ENCODE measurements at regions not wholly inside any gene's neighbourhood (a gene's known extent, or its start where the extent isn't known, plus 50 kb on each side); places are given as distances from the start of the nearest gene placed in this dataset.

DNA sequence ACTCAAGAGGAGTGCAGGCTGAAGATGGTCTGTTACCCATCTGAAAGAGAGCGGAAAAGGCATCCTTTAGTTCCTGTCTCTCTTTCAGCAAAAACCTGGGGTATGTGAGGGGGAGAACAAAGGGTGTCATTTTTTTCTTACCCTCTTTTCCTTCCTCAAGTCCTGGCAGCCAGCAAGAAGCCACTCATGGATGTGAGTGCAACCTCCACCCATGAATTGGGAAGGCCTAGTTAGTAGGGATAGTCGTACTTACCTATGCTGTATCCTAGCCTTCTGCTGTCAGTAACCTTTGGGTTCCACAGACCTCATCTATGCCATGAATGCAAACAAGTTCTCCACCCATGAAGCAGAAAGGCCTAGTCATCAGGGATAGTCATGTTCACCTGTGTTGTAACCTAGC lies 472.8 kb downstream of the ZIC1 start:
- in situ Hi-C loops (cut with HindIII; ENCODE audit: low pct_ligation_motif_present, low pct_unique_long_range_greater_than_20kb, low sequenced_read_pairs): no loop called here
- DNase-seq: no peak

DNA sequence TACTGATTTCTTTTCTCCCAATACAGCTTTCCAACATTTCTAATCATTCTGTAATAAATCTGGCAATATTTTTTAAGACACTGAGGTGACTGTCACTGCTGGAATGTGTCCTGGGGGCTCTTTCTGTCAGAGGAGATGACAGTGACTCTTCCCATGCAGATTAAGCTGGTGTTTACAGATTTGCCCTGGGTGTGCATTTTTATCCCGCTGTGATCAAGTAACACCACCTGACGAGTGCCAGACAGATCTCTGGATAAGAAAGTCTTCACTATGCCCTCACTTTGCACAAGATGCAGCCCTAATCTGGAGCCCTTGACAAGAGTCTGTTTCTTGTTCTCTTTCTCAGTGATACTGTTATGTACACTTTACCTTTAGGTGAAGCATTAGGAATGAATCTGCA lies 477.7 kb downstream of the ZIC1 start:
- in situ Hi-C loops (cut with HindIII; ENCODE audit: low pct_ligation_motif_present, low pct_unique_long_range_greater_than_20kb, low sequenced_read_pairs): no loop called here
- DNase-seq: no peak

DNA sequence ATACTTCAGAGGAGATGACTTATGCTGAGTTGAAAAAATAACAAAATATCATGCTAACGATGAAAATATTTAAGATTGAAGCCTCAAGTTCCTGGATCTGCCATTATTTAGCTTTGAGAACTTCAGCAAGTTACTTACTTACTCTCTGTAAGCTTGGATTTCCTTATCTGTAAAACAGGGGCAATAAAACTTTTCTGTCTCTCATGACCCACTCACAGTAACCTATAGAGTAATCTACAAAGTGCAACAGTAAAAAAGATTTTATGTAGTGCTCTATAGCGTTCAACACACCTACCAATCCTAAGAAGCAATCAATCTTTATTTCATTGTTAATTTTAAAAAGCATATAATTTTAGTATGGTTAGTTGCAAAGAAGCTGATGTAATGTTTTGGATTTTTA lies 478.6 kb downstream of the ZIC1 start:
- DNase-seq: no peak
- in situ Hi-C loops (cut with HindIII; ENCODE audit: low pct_ligation_motif_present, low pct_unique_long_range_greater_than_20kb, low sequenced_read_pairs): no loop called here

DNA sequence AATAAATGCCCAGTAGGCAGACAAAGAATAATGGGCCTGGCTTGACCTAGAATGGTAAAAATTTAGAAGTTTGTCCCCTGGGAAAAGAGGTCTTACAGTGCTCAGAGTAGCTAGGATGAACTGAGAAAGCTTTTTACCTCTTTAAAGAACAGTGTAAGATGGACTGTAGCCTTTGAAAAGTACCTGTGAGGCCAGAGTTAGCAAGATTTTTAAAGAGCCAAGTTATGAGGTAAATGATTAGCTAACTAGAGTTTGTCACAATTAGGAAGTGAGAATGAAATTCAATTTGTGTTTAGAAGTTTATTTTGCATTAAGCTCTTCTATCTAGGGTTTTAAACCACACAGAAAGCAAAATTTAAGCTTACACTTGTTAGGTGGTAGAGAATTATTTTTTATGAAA lies 480.9 kb downstream of the ZIC1 start:
- in situ Hi-C loops (cut with HindIII; ENCODE audit: low pct_ligation_motif_present, low pct_unique_long_range_greater_than_20kb, low sequenced_read_pairs): no loop called here
- no peak for DNase-seq

DNA sequence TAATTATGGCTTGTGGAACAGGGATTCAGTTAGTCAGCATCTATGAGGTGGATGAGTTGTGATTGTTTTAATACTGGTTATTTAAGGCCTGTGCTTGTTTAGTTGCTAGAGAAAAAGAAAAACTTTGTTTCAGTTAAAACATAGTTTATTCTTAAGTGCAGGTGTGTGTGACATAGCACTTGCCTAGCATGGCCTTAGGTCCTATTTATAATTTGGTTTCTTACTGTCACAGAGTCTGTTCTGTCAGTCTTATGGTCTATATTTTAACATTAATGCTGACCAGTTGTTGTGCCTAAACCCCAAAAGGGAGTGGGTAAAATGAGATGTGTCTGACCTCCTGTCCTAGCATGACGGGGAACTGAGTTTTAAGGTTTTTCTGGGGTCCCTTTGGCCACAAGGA lies 486.3 kb downstream of the ZIC1 start:
- DNase-seq: no peak
- in situ Hi-C loops (cut with HindIII; ENCODE audit: low pct_ligation_motif_present, low pct_unique_long_range_greater_than_20kb, low sequenced_read_pairs): no loop called here

DNA sequence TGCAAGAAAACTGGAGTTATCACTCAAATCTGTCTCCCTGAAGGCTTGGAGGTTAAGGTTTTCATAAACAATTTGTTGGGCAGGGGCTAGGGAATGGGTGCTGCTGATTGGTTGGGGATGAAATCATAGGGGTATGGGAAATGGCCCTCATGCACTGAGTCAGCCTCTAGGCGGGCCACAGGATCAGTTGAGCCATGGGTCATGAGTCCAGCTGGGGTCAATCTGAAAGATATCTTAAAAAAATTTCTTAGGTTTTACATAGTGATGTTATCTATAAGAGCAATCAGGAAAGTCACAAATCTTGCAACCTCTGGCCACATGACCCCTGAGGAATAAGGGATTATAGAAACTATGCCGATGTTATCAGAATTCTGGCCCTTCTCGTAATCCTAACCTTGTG lies 491.7 kb downstream of the ZIC1 start:
- in situ Hi-C loops (cut with HindIII; ENCODE audit: low pct_ligation_motif_present, low pct_unique_long_range_greater_than_20kb, low sequenced_read_pairs): no loop called here
- DNase-seq: no peak

DNA sequence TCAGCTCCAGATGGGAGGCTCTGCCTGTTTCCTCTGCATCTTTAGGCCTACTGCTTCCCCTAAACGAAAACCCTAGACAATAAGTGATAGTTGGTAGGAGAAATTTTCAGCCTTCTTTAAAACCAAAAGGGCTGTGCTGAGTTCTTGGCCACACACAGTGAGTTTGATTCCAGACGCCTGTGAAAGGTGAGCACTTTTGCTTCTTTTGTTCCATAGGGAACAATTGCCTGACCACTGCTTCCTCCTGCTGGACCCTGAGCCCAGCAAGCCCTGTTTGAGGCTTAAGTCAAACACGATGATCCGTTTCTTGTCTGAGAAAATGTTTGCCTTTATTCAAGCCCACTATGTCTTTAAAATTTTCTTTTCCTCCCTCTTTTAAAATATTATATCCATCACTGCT lies 493.9 kb downstream of the ZIC1 start:
- in situ Hi-C loops (cut with HindIII; ENCODE audit: low pct_ligation_motif_present, low pct_unique_long_range_greater_than_20kb, low sequenced_read_pairs): no loop called here
- DNase-seq: no peak

DNA sequence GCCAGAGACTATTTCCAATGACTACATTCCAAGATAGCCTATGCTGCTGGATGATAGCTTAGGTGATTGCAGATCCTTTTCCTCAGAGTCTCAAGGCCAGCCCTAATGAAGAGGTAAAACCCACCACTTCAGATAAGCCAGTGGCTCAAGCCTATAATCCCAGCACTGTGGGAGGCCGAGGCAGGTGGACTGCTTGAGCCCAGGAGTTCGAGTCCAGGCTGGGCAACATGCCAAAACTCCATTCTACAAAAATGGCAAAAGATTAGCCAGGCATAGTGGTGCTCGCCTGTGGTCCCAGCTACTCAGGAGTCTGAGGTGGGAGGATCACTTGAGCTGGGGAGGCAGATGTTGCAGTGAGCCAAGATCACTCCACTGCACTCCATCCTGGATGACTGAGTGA lies 495.3 kb downstream of the ZIC1 start:
- in situ Hi-C loops (cut with HindIII; ENCODE audit: low pct_ligation_motif_present, low pct_unique_long_range_greater_than_20kb, low sequenced_read_pairs): no loop called here
- DNase-seq: no peak

DNA sequence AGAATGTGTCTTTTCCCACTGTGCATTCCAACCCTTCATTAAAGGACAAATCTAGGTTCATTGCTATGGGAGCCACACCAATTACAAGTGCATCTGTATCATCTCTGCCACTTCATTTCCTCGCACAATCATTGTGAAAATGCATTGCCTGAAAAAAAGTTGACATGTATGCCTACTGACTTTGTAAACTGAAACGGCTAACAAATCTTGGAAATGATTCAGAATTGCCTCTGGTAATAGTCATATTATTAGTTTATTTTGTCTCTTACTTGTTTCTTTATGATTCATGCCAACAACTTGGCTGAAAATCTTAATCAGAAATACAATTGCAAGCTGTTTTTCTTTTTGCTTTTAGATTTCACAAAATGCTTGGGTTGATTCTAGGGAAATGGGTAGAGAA lies 497.1 kb downstream of the ZIC1 start:
- in situ Hi-C loops (cut with HindIII; ENCODE audit: low pct_ligation_motif_present, low pct_unique_long_range_greater_than_20kb, low sequenced_read_pairs): no loop called here
- no peak for DNase-seq

DNA sequence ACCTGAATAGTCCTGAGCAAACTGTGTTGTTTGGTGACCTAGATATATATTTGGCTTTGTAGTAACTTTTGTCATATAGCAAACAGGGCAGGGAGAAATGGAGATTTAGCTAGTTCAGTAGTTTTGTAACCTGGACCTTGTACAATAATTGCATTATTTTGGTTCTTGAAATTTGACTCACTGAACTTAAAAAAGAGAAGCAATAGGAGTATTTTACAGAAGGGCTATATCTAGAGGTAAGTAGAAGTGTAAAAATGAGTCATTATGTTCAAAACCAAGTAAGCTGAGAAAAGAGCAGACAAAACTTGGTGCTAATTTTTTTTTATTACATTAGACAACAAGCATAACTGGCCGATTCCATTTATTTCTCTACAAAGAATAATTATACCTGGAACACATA lies 505.4 kb downstream of the ZIC1 start:
- DNase-seq: no peak
- in situ Hi-C loops (cut with HindIII; ENCODE audit: low pct_ligation_motif_present, low pct_unique_long_range_greater_than_20kb, low sequenced_read_pairs): no loop called here

DNA sequence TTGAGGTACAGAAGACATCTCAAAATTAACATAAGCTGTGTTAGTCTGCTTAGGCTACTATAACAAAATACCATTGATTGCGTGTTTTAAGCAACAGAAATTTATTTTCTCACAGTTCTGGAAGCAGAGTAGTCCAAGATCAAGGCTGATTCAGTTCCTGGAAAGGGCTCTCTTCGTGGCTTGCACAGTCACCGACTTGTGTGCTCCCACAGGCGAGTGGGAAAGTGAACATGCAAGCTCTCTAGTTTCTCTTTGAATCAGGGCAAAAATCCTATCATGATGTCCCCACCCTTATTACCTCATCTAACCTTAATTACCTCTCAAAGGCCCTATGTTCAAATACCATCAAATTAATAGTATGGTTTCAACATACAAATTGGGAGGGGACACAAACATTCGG lies 505.9 kb downstream of the ZIC1 start:
- in situ Hi-C loops (cut with HindIII; ENCODE audit: low pct_ligation_motif_present, low pct_unique_long_range_greater_than_20kb, low sequenced_read_pairs): no loop called here
- DNase-seq: no peak

DNA sequence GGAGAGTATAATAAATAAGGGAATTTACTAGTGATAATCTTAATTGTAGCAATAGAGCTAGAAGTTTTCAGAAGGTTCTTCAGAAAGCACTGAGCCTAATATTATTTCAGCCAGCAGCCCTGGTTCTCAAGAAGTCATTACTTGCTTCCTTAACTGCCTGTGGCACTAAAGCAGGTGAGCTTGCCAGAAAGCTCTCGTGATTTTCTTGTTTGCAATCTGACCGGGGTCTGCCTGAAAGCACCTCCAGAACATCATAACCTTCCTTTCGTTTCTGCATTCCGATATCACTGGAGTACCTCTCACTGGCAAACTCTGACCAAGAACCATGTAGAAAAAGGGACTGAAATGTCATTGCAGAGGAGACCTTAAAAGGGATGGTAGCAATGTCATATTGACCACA lies 510.3 kb downstream of the ZIC1 start:
- in situ Hi-C loops (cut with HindIII; ENCODE audit: low pct_ligation_motif_present, low pct_unique_long_range_greater_than_20kb, low sequenced_read_pairs): no loop called here
- no peak for DNase-seq

DNA sequence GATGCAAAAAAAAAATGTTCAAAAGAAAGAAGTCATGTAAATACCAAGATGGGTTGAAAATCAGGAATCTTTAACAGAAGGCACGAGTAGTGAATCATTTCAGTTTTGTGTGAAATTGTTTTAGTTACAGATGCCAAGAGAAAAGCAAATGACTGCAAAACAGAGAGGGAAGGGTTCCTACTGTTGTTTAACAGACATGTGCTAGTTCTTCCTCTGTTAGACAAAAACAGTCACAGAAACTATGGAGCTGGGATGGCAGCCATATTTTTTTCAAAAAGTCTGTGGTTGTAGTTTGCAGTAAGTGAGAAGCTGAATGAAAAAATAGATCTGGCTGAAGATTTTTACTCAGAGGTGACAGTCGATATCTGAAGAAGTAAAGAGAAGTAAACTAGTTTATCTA lies 511.9 kb downstream of the ZIC1 start:
- DNase-seq: no peak
- in situ Hi-C loops (cut with HindIII; ENCODE audit: low pct_ligation_motif_present, low pct_unique_long_range_greater_than_20kb, low sequenced_read_pairs): no loop called here

DNA sequence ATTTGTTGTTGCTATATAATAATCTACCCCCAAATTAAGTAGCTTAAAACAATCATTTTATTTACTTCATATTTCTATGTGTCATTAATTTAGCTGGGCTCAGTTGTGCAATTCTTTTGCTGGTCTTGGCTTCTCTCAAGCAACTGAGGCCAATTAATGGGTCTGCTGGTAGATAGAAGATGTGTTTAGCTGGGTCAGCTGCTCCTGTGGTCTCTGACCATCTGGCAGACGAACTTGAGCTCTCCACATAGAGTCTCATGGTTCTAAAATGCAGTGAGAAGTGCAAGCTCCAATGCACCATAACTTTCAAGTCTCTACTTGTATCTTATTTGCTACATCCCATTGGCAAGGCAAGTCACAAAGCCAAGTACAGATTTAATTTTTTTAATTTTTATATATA lies 515.6 kb downstream of the ZIC1 start:
- DNase-seq: no peak
- in situ Hi-C loops (cut with HindIII; ENCODE audit: low pct_ligation_motif_present, low pct_unique_long_range_greater_than_20kb, low sequenced_read_pairs): no loop called here

DNA sequence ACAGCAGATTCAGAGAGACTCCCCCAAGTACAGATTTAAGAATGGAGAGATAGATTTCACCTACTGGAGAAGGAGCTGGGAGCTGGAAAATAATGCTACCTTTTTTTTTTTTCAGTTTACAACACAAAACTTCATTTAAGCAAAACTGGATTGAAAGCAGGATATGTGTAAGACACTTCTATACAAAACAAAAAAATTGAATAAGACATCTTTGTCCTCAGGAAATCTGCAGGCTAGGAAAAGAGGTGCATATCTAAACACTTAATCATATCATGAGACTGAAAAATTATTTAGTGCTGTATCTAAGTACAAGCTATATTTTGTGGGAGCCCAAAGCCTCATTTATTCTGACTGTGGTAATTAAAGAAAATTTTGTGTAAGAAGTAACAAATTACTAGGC lies 516.1 kb downstream of the ZIC1 start:
- in situ Hi-C loops (cut with HindIII; ENCODE audit: low pct_ligation_motif_present, low pct_unique_long_range_greater_than_20kb, low sequenced_read_pairs): no loop called here
- no peak for DNase-seq

DNA sequence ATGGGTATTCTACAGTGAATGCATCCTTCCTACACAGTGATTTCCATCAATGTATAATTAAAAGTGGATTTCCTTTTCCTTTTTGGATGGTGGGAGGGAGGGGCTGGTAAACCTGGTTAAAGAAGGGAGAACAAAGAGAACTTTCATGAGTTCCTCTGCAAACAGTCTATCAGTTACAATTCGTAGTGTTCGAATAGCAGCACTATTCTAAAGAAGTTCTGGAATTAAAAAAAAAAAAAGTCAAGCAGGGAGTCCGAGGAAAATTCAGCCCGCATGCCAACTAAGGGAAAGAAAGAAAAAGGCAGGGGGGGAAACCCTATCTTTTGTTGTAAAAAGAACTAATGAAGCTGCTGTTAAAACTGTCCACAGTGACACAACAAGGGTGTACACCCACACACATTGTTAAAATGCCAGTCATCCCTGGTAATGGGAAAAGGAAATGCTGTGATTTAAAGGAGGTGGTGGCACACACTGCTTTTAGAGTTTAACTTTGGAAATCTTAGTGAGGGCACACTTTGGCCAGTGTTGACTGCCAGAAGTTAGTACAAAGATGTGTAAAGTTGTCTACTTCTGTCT lies 521.2 kb downstream of the ZIC1 start:
- DNase-seq: peak; percentile 27

DNA sequence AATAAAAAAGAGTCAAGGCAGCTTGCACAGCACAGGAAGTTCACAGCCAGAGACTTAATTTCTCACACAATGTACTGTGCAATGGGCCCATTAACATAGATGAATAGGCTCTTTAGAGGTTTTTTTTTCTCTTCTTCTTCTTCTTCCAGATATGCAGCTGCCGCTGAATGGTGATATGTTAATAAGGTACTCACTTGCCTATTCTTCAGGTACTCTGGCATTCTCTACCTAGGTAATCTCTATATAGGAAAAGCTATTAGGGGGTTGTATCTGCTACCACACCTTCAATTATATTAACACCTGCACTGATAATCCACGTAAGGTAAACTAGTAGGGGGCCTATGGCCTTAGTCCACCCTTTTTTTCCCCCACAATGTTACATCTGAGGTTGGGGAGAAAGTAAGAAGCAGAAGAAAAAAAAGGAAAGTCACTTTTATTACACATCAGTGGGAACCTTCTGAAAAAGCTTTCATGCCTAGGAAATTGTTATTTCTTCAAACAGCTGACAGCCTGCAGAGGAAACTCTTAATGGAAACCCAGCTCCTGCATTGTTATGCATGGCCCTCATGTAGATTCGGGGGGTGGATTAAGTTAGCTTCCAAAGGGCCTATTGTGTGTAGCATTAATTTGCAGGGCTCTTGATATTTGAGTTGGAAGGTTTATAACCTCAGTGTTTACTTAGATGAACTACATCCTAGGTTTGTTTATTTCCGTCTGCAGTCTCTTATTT lies 525.5 kb downstream of the ZIC1 start:
- in situ Hi-C loops (cut with HindIII; ENCODE audit: low pct_ligation_motif_present, low pct_unique_long_range_greater_than_20kb, low sequenced_read_pairs): no loop called here
- DNase-seq: no peak

More for the DNA sequence above, 521.2 kb downstream of the ZIC1 start:
- in situ Hi-C loops (cut with HindIII; ENCODE audit: low pct_ligation_motif_present, low pct_unique_long_range_greater_than_20kb, low sequenced_read_pairs): no loop called here

DNA sequence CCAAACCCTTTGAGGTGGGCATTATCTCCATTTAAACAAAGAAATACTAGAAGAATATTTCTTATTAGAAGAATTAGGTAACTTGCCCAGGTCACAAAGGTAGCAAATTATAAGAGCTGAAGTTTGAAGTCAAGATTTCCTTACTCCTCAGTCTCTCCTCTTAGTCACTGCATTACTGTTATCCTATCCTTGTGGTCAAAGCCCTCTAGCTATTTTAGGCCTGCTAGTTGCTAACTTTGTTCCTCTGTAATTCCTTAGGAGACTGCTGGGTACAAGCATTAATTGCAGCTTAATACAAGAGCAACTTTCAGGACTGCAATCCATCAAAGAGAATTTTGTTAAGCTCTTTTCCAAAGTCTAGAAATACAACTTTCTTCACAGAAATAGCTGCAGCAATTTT lies 528.2 kb downstream of the ZIC1 start:
- in situ Hi-C loops (cut with HindIII; ENCODE audit: low pct_ligation_motif_present, low pct_unique_long_range_greater_than_20kb, low sequenced_read_pairs): no loop called here
- no peak for DNase-seq

DNA sequence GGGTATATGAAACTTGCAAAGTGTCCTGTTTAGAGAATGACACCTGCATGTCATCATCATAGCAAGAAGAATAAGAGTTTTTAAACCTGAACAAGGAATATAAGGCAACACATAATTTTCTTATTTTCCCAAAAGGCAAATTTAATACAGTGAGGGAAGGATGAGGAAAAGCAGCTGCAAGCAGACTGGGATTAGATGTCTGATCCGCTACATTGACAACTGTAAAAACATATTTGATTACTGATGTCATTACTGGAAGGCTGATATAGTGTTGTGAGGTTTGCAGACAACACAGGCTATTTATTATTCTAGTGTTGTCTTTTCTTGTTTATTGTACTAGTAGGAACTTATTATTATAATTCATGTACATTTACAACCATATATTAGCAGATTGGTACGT lies 528.7 kb downstream of the ZIC1 start:
- in situ Hi-C loops (cut with HindIII; ENCODE audit: low pct_ligation_motif_present, low pct_unique_long_range_greater_than_20kb, low sequenced_read_pairs): no loop called here
- DNase-seq: no peak

DNA sequence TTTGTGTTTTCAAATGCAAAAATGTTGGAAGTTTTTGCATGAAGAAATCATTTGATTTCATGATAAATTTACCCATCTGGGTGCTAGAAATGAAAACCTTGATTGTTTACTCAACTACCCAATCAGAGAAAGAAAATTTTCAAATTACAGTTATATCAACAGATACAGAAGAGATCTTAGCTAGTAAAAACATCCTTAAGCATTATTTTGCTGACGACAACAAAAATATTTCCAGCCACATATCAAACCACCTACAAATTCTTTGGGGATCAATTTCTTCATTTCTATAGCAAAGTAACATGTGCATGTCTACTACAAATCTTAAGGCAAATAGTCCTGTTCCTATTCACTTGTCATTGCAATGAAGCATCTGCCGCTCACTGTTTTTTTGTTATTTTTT lies 530.3 kb downstream of the ZIC1 start:
- DNase-seq: no peak
- in situ Hi-C loops (cut with HindIII; ENCODE audit: low pct_ligation_motif_present, low pct_unique_long_range_greater_than_20kb, low sequenced_read_pairs): no loop called here

DNA sequence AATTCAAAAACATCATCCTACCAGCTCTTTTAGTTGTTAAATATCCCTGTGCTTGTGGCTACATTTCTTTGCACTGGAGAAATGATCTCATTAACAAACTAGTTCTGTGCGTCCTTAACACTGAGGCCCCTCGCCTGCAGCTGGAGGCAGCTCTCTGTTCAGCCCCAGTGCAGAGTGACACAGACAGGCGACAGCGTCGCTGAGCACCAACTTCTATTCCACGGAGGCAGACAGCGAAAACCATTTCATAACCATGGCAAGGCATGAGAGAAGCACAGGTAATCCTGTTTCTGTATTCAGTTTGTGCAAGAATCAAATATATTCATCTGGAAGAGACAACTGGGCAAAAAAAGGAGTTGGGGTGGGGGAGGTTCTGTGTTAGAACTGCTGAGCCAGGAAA lies 530.7 kb downstream of the ZIC1 start:
- in situ Hi-C loops (cut with HindIII; ENCODE audit: low pct_ligation_motif_present, low pct_unique_long_range_greater_than_20kb, low sequenced_read_pairs): no loop called here
- DNase-seq: no peak
